GM18520 (cell line): ENCODE measurements at regions not wholly inside any gene's neighbourhood (a gene's known extent, or its start where the extent isn't known, plus 50 kb on each side); places are given as distances from the start of the nearest gene placed in this dataset.
"Not testable (repeated sequence)": the region's sequence is repeated elsewhere in the genome, so short reads cannot be mapped to it uniquely, and the experiment has no call there.

Experiments
- ATAC-seq: cut with Tn5 transposase; IDR thresholded peaks from one replicate; pipeline ENCODE4 v1.9.1; 2021; ENCODE audit not compliant: unreplicated experiment

DNA sequence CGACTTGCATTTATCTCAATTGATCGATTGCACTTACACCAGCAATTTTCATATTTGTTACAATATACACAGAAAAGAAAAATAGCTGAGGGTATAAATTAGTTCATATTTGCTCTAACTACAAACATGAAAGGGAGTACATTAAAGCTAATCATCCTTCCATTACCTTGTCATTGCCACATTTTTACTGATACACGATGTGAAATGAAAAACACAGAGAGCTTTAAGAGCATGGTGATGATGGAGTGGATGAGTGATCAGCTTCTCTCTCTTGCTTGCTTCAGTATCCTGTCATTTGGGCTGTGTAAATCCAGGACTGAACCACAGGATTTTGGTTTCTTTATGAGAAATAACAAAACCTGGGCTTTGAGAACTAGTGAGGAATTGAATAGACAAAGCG, 1207.5 kb upstream of the GOT2 start:
- ATAC-seq, result no peak

DNA sequence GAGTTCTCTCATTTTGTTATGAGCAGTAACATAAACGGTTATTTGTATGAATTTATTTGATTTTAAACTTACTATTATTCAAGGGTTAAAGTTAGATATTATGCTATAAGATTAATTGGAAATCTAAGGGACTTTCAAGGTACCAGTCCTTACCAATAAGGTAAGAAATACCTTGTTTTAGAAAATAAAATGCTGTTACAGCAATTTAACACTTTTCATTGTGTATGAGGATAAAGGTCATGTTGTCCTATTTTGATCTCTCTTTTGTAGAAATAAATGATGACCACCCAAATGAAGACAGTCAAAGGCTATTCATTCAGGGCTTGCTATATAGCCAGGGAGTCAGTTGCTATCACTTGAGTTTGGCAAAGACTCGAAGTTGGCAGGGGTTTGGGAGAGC, 1185.9 kb upstream of the GOT2 start:
- no peak for ATAC-seq

DNA sequence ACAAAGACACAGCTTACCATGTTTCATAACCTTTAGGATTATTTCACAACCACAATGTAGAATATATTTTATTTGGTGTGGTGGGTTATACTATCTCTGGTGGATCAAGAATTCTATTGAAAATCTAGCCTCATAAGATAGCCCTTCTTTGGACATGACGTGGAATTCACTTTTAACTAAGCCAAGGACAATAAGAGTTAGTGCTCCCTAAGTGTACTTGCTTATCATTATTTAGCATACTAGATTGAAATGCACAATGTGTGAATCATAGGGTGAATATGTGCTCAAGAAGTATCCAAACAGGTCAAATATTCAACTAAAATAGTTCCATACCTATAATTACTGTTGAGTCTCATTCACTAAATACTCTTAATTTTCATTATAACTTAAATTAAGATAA, 1179.5 kb upstream of the GOT2 start:
- no peak for ATAC-seq

DNA sequence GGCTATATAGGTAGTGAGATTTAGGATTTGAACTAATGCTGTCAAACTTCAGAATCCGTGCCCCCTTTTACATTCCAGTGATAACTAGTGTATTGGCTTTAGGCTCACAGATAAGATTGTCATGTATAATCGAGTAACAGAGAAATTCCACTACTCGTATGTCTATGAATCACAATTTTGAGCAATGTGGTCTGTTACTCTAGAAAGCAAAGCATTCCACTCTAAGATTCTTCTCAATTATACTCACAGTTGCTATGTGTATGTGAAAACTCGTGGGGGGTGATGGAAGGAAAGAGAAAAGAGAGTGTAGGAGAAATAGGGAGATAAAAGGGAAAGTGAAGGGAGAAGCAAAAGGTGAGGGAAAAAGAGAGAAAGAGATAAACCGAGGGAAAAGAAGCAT, 1175.1 kb upstream of the GOT2 start:
- ATAC-seq, result no peak

- ATAC-seq, result no peak
Measured at GRCh38 chr16:59907611-59908010, 1173.5 kb upstream of the GOT2 start.

GRCh38 chr16:59905606-59906005, 1171.5 kb upstream of the GOT2 start:
- ATAC-seq, result no peak

DNA sequence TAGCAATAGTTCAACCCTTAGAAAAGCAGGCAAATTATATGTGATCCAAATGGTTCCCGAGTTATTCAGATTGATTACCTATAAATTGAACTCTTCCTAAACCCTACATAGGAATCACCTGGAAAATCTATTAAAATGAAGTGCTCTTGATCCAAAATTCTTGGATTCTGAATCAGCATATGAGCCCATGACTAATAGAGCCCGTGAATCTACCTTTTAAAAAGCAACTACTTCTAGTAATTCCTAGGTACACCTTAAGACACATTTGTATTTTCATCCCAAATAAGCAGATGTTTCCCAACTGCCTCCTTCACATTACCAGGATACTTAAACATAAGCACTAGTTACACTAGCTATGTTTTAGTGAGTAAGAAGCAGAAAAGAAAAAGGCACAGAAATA, 1171.0 kb upstream of the GOT2 start:
- no peak for ATAC-seq

DNA sequence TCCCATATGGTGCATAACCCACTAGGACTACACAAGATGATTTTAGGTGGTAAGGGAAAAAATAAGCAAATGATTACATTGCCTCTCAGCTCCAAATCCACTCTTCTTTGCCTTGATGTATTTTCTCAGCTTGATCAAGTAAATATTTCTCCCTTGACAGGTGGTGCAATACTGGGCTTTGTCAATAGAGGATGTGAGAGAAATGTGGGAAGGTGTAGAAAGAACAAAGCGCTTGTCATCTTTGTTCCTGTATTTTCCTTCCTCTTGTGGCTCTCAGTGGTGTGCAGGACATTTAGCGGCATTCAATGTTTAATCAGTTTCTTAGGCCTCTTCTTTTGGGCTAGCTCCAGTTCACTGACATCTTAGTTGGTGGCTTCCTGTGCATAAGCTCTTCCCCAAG, 1165.8 kb upstream of the GOT2 start:
- ATAC-seq, result no peak

DNA sequence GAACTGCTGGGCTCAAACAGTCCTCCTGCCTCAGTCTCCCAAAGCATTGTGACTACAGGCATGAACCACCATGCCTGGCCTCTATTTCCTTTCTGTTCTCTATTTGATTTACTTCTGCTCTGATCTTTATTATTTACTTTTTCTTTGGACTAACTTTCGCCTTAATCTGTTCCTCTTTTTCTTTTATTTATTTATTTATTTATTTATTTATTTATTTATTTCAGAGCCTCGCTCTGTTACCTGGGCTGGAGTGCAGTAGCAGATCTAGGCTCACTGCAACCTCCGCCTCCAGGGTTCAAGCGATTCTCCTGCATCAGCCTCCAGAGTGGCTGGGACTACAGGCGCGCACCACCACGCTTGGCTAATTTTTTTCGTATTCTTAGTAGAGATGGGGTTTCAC, 1158.3 kb upstream of the GOT2 start:
- ATAC-seq, result no peak

DNA sequence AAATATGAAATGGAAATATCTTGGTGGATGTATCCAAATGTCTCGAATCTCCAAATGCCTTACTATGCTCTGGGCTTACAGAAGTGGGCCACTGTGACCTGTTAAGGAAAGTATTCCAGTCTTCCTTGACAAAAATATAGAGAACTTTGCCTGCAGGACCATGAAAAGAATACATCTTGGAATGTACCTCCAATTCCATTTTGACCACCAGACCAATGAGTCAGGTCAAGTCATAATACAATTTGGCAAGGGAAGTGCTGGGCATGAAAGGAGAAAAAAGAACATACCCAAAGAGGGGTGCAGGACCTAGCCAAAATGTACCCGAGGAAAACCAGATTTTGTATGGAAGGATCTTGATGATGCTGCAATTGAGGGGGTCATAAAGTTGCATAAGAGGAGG, 1153.7 kb upstream of the GOT2 start:
- ATAC-seq, result no peak

GRCh38 chr16:59886021-59886420, 1151.9 kb upstream of the GOT2 start:
- no peak for ATAC-seq

DNA sequence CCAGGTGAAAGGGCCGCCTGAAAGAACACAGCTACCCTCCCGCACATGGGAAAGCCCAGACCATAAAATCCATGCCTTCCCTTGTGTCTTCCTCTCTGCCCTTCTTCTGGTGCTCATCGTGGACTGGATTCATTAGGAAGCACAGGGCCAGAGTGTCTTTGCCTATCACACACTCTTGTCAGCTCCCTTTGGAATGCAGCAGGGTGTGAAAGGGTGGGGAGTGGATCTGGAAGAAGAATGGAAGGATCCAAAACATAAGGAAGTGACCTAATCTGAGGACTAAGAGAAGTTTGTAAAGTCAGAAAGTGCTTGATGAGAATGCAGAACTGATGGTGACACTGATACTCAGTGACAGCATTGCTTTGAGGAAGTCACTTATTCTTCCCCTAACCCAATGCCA, 1147.3 kb upstream of the GOT2 start:
- no peak for ATAC-seq

- ATAC-seq, result no peak
Measured at GRCh38 chr16:59880611-59881010, 1146.5 kb upstream of the GOT2 start.

GRCh38 chr16:59878999-59879398, 1144.9 kb upstream of the GOT2 start:
- ATAC-seq, result no peak

DNA sequence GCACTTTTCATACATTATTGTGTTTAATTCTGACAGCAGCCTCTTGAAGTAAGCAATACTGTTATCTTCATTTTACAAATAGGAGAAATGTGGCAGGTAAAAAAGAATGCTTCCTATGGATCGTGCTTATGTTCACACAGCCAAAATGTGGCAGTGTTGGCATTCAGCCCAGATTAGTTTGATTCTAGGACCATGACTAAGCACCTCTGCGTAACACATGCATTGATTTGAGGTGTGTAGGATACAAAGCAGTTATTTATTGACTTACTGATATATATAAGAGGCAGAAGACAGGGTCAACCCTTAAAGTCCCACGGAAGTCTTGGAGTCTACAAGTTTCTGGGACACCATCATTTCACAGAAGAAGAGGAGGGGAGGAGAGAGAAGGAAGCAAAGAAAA, 1144.4 kb upstream of the GOT2 start:
- ATAC-seq, result no peak

GRCh38 chr16:59864981-59865666, 1131.0 kb upstream of the GOT2 start:
- ATAC-seq, result no peak

- ATAC-seq, result no peak
Measured at GRCh38 chr16:59859676-59860402, 1125.7 kb upstream of the GOT2 start.

DNA sequence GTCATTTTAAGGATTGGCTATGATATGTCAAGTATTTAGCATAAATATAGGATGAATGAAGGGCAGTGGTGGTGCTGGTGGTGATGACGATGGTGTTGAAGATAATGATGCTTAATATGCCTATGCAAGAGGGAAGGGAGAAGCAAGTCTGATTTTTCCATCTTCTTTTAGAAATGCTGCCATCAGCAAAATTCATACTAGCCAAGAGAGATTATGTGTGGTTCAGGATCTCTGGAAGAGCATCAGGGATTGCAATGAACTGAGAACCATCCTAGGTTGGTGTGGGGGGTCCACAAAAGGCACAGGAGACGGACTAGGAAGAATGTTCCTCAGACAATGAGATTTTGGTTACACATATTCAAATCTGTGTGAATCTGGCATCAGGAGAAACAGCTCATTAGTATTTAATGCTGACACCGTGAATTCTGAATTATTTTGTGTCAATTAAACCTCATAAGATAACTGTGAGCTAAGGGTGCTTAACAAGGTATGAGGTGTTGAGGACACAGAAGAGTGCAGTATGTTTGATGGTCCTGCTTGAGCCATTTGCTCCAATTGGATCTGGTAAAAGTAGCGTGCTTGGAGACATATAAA, 1120.8 kb upstream of the GOT2 start:
- ATAC-seq, result no peak

DNA sequence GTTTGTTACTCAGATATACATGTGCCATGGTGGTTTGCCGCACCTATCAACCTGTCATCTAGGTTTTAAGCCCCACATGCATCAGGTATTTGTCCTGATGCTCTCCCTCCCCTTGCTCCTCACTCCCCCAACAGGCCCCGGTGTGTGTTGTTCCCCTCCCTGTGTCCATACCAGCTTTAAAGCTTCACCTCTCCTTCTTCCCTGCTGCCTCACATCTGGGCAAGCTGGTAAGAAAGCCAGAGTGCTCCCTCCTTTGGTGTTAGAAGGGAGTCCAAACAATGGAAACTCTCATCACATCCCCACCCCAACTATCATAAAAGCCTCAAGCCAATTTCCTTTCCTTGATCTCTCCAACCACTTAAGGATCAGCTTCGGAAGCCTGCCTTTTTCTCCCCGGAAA, 1115.6 kb upstream of the GOT2 start:
- ATAC-seq, result no peak

GRCh38 chr16:59848296-59848695, 1114.2 kb upstream of the GOT2 start:
- ATAC-seq, result no peak

DNA sequence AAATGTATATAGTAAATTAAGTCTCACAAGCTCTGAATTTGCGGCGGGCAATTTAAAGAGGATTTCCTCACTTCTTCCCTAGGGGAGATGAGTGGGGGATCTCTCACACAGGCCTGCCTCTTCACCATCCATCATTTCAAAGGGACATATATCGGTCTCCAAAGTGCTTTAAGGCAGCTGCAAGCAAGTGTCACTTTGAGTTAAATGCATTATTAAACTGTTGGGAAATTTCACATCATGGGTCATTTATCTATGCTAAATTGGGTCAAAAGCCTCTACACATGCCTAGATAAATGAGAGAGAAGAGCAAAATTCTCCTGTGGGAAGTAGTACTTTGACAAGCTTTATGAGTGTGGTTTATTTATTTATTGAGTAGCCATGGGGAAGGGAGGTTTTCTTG, 1106.1 kb upstream of the GOT2 start:
- ATAC-seq, result no peak

DNA sequence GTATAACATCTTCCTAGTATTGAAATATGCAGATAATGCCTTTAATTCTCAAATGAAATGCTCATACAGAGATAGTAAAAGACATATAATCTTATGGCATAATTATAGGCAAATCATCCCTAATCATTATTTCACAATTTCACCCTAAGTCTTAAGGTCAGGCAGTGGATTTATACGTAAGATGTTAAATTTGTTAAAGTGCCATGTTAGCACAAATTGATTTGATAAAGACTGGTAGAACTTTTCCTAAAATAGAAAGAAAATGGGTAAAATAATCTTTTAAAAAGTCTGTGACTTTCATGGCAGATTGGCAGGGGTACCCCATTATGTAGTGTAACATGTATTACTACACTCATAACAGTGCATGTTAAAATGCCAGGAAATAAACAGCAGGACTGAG, 1092.7 kb upstream of the GOT2 start:
- no peak for ATAC-seq

DNA sequence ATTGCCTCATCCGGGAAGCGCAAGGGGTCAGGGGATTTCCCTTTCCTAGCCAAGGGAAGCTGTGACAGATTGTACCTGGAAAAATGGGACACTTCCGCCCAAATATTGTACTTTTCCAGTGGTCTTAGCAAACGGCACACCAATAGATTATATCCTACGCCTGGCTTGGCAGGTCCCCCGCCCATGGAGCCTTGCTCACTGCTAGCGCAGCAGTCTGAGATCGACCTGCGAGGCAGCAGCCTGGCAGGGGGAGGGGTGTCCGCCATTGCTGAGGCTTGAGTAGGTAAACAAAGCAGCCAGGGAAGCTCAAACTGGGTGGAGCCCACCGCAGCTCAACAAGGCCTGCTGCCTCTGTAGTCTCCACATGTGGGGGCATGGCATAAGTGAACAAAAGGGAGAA, 1075.4 kb upstream of the GOT2 start:
- not testable (repeated sequence) for ATAC-seq
